HG02623 (cell line): ENCODE measurements at regions not wholly inside any gene's neighbourhood (a gene's known extent, or its start where the extent isn't known, plus 50 kb on each side); places are given as distances from the start of the nearest gene placed in this dataset.
"Not testable (repeated sequence)": the region's sequence is repeated elsewhere in the genome, so short reads cannot be mapped to it uniquely, and the experiment has no call there.

Source experiments
- ATAC-seq: cut with Tn5 transposase; IDR thresholded peaks from one replicate; pipeline ENCODE4 v1.9.1; 2021; ENCODE audit warnings: moderate library complexity; ENCODE audit not compliant: unreplicated experiment

GRCh38 chr21:23578027-23578426 lies 2029.3 kb downstream of the MRPL39 start:
- no peak for ATAC-seq

GRCh38 chr21:23574932-23575331 lies 2032.3 kb downstream of the MRPL39 start:
- ATAC-seq, result no peak

DNA sequence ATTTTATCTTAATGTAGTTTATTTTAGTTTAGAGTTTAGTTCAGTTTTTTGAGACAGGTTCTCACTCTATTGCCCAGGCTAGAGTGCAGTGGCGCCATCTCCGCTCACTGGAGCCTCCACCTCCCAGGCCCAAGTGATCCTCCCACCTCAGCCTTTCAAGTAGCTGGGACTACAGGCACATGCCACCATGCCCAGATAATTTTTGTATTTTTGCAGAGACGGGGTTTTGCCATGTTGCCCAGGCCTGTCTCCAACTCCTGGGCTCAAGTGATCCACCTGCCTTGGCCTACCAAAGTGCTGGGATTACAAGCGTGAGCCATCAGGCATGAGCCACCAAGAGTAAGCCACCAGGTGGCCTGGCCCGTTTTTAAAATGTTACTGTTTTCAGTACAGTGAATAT lies 2058.4 kb downstream of the MRPL39 start:
- not testable (repeated sequence) for ATAC-seq

- no peak for ATAC-seq
Observed at GRCh38 chr21:23543333-23543732, 2063.9 kb downstream of the MRPL39 start.

DNA sequence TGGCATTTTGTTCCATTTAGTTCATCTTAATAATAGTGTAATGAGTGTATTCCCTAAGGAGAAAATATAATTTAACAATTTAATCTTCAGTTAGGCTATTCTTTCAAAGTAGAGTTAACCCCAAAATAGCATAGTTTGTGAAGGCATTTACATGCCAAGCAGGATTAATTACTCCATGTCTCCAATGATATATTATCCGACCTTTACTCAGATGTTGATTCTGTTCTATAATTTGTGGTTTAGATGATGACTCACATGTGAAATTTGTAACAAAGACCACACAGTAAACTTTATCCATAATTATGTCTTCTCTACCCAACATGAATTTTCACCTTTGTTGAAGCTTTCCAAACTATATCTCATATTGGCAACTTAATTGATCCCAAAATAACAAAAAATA lies 2065.2 kb downstream of the MRPL39 start:
- ATAC-seq, result no peak

GRCh38 chr21:23541571-23541970 lies 2065.7 kb downstream of the MRPL39 start:
- no peak for ATAC-seq

DNA sequence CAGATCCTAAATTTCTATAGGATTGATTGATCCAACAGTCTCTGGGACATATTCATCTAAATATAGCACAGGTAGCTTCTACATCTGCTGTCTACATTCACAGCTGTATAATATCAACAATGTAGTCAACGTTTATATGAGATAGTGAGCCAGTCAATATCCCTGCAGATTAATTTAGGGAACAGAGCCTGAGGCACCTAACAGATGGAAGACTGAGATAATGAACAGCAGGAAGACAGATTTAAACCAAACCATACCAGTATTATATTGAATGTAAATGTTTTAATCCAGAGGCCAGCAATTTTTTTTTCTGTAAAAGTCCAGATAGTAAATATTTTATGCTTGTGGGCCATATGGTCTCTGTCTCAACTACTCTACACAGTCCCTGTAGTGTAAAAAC lies 2072.4 kb downstream of the MRPL39 start:
- no peak for ATAC-seq

DNA sequence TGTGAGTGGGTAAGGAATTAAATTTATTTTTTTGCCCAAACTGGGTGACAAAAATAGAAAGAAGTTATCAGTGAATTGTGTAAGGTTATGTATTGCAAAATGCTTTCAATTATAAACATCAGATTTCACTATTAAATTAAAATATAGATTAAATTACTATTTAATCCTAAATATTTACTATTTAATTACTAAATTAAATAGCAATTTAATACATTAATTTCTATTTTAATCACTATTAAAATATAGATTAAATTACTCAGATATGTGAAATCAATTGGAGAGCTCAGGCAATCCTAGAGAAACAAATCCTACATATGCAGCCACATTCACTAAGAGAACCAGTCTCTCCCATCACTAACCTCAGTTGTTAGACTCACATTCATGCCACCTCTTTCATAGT lies 2075.8 kb downstream of the MRPL39 start:
- ATAC-seq, result no peak

DNA sequence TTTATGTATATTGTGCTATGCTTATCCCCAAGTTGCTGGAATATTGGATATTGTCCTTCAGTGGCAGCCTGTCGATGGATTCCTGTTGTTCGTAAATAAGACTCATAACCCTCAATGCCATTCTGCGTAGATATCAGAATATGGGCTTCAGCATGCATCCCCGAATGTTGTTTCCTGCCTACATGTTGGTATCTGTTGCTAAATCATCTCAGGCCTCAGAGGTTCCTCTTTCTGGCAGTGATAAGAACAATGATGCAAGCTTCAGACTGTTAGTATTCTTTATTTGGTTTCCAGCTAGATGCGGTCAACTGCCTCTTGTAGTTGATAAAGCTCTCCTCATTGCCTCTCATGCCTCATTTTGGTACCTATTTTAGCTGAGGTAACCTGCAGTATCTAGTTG lies 2082.6 kb downstream of the MRPL39 start:
- no peak for ATAC-seq

DNA sequence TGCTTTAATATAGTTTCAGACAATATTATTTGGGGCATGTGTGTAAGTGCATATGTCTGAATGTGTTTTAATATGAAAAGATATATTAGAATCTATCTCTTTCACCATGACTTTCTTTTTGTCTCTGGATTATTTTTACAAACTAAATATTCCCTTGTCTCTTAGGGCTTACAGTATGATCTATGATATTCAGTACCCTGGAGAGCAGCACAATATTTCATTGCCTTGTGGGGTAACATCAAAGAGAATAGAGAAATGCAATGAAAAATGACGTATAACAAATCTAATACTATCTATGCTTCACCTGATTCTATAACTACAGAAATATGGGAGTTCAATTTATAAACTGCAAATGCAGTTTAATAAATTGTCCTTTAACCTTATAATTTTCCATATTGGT lies 2084.5 kb downstream of the MRPL39 start:
- no peak for ATAC-seq

GRCh38 chr21:23507501-23507900 lies 2099.8 kb downstream of the MRPL39 start:
- no peak for ATAC-seq

- ATAC-seq, result peak; percentile 80
Observed at GRCh38 chr21:23496729-23497128, 2110.6 kb downstream of the MRPL39 start.

DNA sequence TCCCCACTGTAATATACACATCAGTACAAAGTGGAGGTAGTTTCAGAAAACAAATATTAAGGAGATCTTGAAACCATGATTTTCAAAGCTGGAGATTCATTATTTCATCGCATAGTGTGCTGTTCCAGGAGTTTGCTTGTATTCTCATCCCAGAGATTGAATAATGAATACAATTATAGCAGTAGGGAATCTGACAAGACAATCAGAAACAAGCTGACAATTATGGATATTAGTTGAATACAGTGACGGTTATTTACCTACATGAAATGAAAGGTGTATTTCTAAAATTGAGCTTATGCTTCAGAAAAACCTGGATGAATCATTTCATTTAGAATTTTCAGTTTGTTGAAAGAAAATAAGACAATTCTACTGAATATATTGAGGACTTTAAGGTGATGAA lies 2119.0 kb downstream of the MRPL39 start:
- ATAC-seq, result no peak

DNA sequence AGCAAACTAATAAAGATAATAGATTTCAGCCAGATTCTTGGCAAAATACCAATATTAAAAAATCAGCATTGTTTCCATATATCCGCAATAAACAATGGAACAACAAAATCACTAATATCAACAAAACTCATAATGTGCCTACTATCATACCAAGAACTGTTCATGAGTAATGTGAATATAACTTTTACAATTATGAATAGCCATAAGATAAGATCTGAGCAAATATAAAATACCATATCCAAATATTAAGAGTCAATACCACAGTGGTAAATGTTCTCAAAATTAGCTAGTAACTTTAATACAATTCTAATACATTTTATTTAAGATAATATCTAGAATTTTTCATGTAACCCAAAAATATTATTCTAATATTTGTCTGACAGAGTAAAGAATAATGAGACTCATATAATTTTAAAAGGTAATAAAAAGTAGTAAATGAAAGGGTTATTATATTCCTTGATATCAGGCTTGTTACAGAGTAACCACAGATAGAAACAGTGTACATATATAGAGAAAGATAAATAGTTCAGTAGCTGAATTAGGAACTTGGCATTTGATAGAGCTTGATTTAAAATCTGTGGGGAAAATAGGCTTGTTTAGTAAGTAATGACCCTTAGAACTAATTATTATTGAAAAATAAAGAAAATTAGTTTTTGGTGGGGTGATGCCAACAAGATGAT lies 2126.6 kb downstream of the MRPL39 start:
- ATAC-seq, result no peak

DNA sequence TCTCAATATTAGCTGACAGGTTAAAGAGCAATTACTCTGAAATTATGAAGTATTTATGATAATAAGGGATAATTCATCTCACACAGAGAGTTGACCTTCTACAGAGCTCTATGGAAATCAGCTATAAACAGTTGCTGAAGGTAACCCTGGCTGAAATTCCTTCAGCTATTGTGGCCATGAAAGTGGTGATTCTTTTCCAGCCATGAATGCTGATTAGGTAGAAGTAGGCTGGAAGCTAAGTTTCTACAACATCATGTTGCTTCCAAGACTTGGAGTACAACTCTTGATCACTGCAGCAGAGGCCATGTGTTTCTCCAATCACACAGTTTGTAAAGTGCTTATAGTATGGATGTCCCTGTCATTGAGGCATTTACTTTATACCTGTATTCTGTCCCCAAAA lies 2128.9 kb downstream of the MRPL39 start:
- no peak for ATAC-seq

DNA sequence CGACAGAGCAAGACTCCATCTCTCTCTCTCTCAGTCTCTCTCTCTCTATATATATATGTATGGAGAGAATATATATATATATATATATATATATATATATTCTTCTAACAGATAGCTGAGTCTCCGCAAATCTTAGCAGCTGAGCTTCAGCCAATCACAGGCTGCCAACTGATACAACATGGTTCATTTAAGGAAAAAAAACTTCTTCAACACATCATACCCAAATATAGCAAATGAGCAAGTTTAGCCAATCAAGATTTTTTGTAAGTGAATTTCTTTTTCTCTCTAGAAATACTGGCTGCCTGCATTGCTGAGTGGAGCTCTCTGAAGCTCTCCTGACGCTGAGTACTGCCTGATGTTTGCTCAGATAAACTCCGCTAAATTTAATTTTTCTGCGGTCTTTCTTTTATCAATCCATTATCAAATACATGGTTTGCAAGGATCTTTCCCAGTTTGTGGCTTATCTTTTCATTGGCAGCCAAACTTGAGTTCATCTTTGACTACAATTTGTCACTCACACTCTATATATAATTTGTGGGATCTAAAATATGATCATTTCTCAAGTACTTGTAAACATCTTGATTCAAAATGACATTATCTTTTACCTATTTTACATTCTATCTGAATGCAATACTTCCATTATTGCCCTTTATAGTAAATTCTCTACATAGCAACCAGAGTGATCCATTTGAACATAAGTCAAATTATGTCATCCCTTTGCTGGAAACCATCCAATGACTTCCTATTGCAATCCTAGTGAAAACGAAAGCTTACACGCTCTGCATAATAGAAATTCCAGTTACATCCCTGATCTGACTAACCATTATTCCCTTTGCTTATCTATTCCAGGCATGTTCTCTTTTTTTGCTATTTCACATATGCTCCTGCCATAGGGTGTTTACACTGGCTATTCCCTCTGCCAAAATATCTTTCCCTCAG lies 2131.7 kb downstream of the MRPL39 start:
- no peak for ATAC-seq

DNA sequence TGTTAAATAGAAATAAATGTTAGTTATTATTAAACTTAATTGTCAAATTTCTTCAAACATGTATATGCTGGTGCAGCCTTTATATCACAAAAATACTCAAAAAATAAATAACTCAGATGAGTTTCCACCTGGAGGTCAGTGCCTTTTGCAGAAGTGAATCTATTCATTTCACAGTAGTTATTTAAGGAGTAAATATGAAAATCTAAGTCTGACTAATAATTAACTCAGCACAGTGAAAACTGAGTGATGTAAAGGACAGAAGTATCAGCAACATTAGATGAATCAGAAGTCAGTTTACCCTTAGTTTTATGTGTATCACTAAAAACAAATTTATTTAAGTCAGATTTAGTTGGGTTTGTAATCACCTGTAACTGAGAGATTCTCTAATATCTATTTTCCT lies 2135.4 kb downstream of the MRPL39 start:
- peak; percentile 92 for ATAC-seq

DNA sequence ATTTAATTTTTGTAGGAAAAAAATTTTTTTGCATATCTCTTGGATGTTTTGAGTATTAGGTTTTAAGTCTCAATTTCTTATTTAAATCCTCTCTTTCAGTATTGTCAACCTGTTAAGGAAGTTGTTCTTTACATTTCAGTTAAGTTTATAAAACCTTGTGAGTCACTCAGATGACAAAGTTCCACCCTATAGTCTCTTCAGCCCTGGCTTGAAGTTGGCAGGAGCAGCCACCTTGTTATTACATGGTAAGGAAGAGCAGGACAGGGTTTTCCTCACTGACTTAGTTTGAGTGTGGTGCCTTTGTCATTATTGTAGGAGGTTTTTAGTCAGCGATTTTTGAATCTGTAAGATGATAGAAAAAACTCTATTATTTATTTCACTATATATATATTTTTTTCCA lies 2143.9 kb downstream of the MRPL39 start:
- ATAC-seq, result no peak

- peak; percentile 64 for ATAC-seq
Observed at GRCh38 chr21:23455676-23456075, 2151.6 kb downstream of the MRPL39 start.

- ATAC-seq, result no peak
Observed at GRCh38 chr21:23452384-23453083, 2154.7 kb downstream of the MRPL39 start.

DNA sequence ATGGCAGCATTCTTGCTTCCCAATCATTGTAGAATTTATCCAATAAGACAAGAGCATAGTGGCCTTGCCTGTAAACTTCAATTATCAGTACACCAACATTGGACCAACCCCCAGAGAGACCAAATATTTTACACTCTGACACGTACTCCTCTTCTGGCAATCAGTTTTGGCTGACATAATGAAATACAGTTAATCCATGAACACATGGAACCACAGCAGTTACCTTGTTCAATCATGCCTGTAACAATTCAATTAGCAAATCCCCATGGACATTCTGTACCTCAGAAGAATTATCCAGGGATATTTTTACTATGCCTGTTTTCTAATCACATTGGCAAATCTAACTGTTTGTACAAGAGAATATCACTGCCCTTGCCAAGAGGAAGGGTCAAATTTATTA lies 2162.0 kb downstream of the MRPL39 start:
- no peak for ATAC-seq

- no peak for ATAC-seq
Observed at GRCh38 chr21:23438081-23438480, 2169.2 kb downstream of the MRPL39 start.
